ENCODE measurements at regions not wholly inside any gene's neighbourhood (a gene's known extent, or its start where the extent isn't known, plus 50 kb on each side); places are given as distances from the start of the nearest gene placed in this dataset.

DNA sequence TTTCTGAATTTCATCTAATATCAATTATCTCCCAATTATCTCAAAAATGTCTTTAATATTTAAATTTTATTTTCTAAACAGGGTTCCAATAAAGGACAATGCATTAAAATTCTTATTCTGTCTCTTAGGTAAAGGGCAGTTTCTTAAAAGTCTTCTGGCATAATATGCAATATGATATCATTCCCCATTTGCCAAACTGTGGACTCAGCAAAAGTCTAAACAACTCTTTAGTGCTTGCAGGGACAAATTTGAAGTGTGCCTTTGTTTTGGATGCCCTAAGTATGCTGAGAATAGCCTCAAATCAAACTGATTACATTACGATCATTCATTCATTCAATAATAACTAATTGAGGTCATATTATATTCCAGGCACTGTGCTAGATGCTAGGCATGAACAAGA, 281.0 kb upstream of the KIRREL3 start:
- H3K27ac ChIP-seq (ENCODE audit: low read depth in 2 of 2, low read length in 1 of 2), result no peak overlapping the region
- H3K27me3 ChIP-seq (ENCODE audit: control insufficient read depth in 1 of 2, insufficient read depth in 2 of 2, low read length in 2 of 2), result no peaks in the 10 kb centered on the region
- H3K4me1 ChIP-seq (ENCODE audit: control insufficient read depth in 2 of 2, insufficient read depth in 2 of 2, low read length in 1 of 2), result no peaks in the 10 kb centered on the region
- 91 to 95% methylated on average over 1 of the region's 1 CpG for WGBS, 2 donors
- H3K4me3 ChIP-seq (ENCODE audit: low read depth in 1 of 2, low read length in 2 of 2), result no peak overlapping the region
- no peaks in the 10 kb centered on the region for H3K9me3 ChIP-seq (ENCODE audit: control insufficient read depth in 2 of 2, insufficient read depth in 1 of 2, low read depth in 1 of 2, low read length in 1 of 2)
- no peaks in the 10 kb centered on the region for H3K36me3 ChIP-seq (ENCODE audit: control insufficient read depth in 2 of 2, insufficient read depth in 2 of 2, low read length in 1 of 2)

DNA sequence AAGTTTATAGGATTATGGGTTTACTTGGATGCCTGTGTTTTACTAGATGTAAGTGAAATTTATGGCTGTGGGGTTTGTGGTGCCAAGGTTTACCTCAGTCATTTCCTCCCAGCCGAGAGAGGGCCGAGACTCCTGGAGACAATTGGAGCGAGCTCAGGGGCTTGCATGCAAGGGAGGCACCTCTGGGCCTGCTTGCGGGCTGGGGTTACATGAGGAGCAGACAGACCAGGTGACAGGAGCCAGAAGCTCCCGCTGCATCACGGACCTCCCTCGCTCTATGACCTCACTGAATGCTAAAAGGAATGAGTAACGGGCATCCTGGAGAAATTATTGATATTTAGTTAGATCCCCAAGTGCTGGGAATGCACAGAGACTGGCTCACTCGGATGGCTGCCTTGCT, 275.2 kb upstream of the KIRREL3 start:
- H3K27me3 ChIP-seq (ENCODE audit: control insufficient read depth in 1 of 2, insufficient read depth in 2 of 2, low read length in 2 of 2), result no peaks in the 10 kb centered on the region
- WGBS, 2 donors, result 59 to 71% methylated on average over 9 of the region's 9 CpGs
- H3K36me3 ChIP-seq (ENCODE audit: control insufficient read depth in 2 of 2, insufficient read depth in 2 of 2, low read length in 1 of 2), result no peaks in the 10 kb centered on the region
- H3K9me3 ChIP-seq (ENCODE audit: control insufficient read depth in 2 of 2, insufficient read depth in 1 of 2, low read depth in 1 of 2, low read length in 1 of 2), result no peaks in the 10 kb centered on the region
- H3K4me1 ChIP-seq (ENCODE audit: control insufficient read depth in 2 of 2, insufficient read depth in 2 of 2, low read length in 1 of 2), result no peaks in the 10 kb centered on the region
- H3K4me3 ChIP-seq (ENCODE audit: low read depth in 1 of 2, low read length in 2 of 2), result no peak overlapping the region
- no peak overlapping the region for H3K27ac ChIP-seq (ENCODE audit: low read depth in 2 of 2, low read length in 1 of 2)

DNA sequence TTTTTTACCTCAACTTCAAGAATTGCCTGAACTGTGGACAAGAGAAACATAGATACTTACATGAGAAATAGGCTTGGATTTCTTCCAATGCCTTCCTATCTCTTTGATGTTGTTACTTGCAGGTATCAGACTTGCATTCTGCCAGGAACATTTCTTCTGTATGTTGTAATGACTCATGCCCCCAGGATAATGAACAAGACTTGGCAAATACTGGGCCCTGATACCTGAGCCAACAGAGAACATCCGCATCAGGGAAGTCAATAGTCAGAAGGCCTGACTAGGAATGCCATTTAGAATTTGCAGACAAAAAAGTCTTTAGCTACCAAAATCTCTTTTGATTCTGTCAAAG, 273.7 kb upstream of the KIRREL3 start:
- Histone ChIP-seq H3K27ac (ENCODE audit: low read depth in 2 of 2, low read length in 1 of 2) (no peak overlapping the region), H3K4me1 (ENCODE audit: control insufficient read depth in 2 of 2, insufficient read depth in 2 of 2, low read length in 1 of 2) (no peaks in the 10 kb centered on the region), H3K4me3 (ENCODE audit: low read depth in 1 of 2, low read length in 2 of 2) (no peak overlapping the region), H3K27me3 (ENCODE audit: control insufficient read depth in 1 of 2, insufficient read depth in 2 of 2, low read length in 2 of 2) (no peaks in the 10 kb centered on the region), H3K9me3 (ENCODE audit: control insufficient read depth in 2 of 2, insufficient read depth in 1 of 2, low read depth in 1 of 2, low read length in 1 of 2) (no peaks in the 10 kb centered on the region), H3K36me3 (ENCODE audit: control insufficient read depth in 2 of 2, insufficient read depth in 2 of 2, low read length in 1 of 2) (no peaks in the 10 kb centered on the region)
- 58 to 70% methylated on average over 1 of the region's 1 CpG for WGBS, 2 donors

DNA sequence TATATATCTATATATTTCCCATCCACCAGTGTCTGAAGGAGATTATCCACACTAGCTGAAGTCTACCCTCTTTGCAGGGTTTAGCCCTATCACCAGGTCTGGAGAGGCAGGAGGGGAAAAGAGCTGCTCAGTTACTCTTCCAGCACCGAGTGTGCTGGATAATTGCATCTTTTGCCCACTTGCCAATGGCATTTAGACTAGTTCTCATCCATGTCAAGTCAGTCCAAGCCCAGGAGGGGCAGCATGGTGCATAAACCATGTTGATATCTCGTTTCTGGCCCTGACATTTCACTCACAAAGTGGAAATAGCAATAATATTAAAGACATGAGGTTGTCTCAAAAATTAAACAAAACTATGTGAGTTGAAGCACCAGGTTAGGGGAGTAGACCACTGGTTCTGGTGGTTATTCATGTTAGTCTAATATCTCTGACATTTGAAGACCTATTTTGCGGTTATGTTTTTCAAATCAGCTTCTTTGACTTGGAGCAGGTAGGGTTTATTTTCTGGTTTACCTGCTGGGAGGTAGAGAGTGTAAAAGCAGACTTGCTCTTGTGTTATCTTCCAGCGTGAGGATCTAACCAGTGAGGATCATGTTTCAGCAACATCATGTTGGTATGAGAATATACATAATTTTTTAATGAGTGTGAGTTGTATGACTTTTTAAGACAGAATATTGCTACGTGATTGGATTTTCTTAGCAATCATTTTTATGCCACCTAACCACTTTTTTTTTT, 273.2 kb upstream of the KIRREL3 start:
- 43 to 57% methylated on average over 5 of the region's 5 CpGs for WGBS, 2 donors
- no peaks in the 10 kb centered on the region for H3K4me1 ChIP-seq (ENCODE audit: control insufficient read depth in 2 of 2, insufficient read depth in 2 of 2, low read length in 1 of 2)
- H3K36me3 ChIP-seq (ENCODE audit: control insufficient read depth in 2 of 2, insufficient read depth in 2 of 2, low read length in 1 of 2), result no peaks in the 10 kb centered on the region
- H3K27ac ChIP-seq (ENCODE audit: low read depth in 2 of 2, low read length in 1 of 2), result no peak overlapping the region
- no peak overlapping the region for H3K4me3 ChIP-seq (ENCODE audit: low read depth in 1 of 2, low read length in 2 of 2)
- no peaks in the 10 kb centered on the region for H3K9me3 ChIP-seq (ENCODE audit: control insufficient read depth in 2 of 2, insufficient read depth in 1 of 2, low read depth in 1 of 2, low read length in 1 of 2)
- H3K27me3 ChIP-seq (ENCODE audit: control insufficient read depth in 1 of 2, insufficient read depth in 2 of 2, low read length in 2 of 2), result no peaks in the 10 kb centered on the region

DNA sequence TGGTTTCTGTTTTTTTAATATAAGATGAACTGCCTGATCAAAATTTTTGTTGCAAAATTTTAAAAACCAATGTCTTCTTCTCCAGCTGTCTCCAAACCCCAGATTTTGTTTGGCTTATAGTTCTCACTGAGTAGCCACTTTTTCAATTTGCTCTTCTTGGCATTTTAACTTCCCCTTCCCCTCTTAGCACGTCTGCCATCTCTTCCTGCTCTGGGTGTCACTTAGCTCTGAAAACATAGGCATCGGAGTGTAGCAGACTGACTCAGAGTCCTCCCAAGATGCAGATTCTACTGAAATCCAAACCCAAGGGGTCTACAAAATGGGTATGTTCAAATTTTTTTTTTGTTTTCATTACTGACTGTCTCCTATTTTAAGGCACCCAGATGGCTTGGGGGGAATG, 270.3 kb upstream of the KIRREL3 start:
- Histone ChIP-seq H3K4me3 (ENCODE audit: low read depth in 1 of 2, low read length in 2 of 2) (no peak overlapping the region), H3K36me3 (ENCODE audit: control insufficient read depth in 2 of 2, insufficient read depth in 2 of 2, low read length in 1 of 2) (no peaks in the 10 kb centered on the region), H3K4me1 (ENCODE audit: control insufficient read depth in 2 of 2, insufficient read depth in 2 of 2, low read length in 1 of 2) (no peaks in the 10 kb centered on the region), H3K9me3 (ENCODE audit: control insufficient read depth in 2 of 2, insufficient read depth in 1 of 2, low read depth in 1 of 2, low read length in 1 of 2) (peaks cover 0 to 2% of the 10 kb centered on the region in 2 donors), H3K27ac (ENCODE audit: low read depth in 2 of 2, low read length in 1 of 2) (no peak overlapping the region), H3K27me3 (ENCODE audit: control insufficient read depth in 1 of 2, insufficient read depth in 2 of 2, low read length in 2 of 2) (no peaks in the 10 kb centered on the region)
- 58 to 63% methylated on average over 2 of the region's 2 CpGs for WGBS, 2 donors

DNA sequence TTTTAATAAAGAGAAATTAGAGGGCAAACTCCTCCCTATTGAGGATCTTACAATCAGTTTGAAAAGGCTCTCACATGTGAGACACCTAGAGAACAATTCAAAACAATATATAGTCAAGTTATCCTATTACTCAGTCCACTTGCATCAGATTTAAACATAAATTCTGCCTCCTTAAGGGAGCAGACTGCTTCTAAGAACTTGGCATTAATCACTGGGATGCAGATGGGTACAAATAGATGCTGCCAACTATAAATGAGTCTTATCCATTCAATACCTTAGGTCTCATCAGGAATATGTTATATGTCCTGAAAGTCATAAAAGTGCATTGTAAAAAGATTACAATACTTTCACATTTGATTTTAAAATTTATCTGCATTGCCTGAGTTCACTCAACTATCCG, 269.3 kb upstream of the KIRREL3 start:
- WGBS, 2 donors, result 94 to 96% methylated on average over 1 of the region's 1 CpG

DNA sequence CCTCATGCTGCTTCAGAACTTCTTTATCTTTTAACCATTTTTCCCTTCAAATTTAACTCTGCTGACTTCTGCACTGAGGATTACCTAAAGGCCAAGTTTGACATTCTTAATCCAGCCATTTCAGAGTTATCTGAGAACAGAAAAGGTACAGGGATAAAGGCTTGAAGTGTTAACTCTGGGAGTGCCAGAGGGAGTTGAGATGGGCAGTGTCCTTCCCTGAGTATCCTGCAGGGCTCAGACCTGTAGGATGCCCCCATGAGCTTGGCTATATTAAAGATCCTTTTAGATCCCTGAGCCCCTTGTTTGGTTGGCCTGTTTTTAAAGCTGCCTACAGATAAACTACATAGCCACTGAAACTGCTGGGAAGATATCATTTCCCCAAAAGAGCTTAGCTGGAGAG, 268.4 kb upstream of the KIRREL3 start:
- no peaks in the 10 kb centered on the region for H3K36me3 ChIP-seq (ENCODE audit: control insufficient read depth in 2 of 2, insufficient read depth in 2 of 2, low read length in 1 of 2)
- H3K27me3 ChIP-seq (ENCODE audit: control insufficient read depth in 1 of 2, insufficient read depth in 2 of 2, low read length in 2 of 2), result no peaks in the 10 kb centered on the region
- no peak overlapping the region for H3K27ac ChIP-seq (ENCODE audit: low read depth in 2 of 2, low read length in 1 of 2)
- H3K9me3 ChIP-seq (ENCODE audit: control insufficient read depth in 2 of 2, insufficient read depth in 1 of 2, low read depth in 1 of 2, low read length in 1 of 2), result peaks cover 0 to 2% of the 10 kb centered on the region in 2 donors
- H3K4me3 ChIP-seq (ENCODE audit: low read depth in 1 of 2, low read length in 2 of 2), result no peak overlapping the region
- H3K4me1 ChIP-seq (ENCODE audit: control insufficient read depth in 2 of 2, insufficient read depth in 2 of 2, low read length in 1 of 2), result no peaks in the 10 kb centered on the region

More for the DNA sequence above, 269.3 kb upstream of the KIRREL3 start:
- Histone ChIP-seq H3K4me1 (ENCODE audit: control insufficient read depth in 2 of 2, insufficient read depth in 2 of 2, low read length in 1 of 2) (no peaks in the 10 kb centered on the region), H3K27ac (ENCODE audit: low read depth in 2 of 2, low read length in 1 of 2) (no peak overlapping the region), H3K27me3 (ENCODE audit: control insufficient read depth in 1 of 2, insufficient read depth in 2 of 2, low read length in 2 of 2) (no peaks in the 10 kb centered on the region), H3K36me3 (ENCODE audit: control insufficient read depth in 2 of 2, insufficient read depth in 2 of 2, low read length in 1 of 2) (no peaks in the 10 kb centered on the region), H3K9me3 (ENCODE audit: control insufficient read depth in 2 of 2, insufficient read depth in 1 of 2, low read depth in 1 of 2, low read length in 1 of 2) (peaks cover 0 to 2% of the 10 kb centered on the region in 2 donors), H3K4me3 (ENCODE audit: low read depth in 1 of 2, low read length in 2 of 2) (no peak overlapping the region)

DNA sequence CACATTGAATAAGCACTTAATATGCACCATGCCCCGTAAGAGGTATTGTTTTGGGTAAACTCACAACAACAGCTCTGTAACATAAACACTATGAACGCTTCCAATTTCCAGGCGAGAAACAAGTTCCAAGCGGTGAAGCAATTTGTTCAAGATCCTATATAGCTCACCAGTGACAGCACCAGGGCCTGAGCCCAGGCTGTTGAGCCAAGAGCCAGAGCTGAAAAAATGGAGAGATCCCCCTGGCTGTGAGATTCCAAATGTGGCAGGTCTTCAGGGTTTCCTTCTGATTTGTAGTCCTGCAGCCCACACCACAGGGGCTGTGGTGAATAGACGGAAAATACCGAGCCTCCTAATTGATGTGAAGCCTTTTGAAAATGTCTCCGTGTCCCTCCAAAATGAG, 268.0 kb upstream of the KIRREL3 start:
- H3K9me3 ChIP-seq (ENCODE audit: control insufficient read depth in 2 of 2, insufficient read depth in 1 of 2, low read depth in 1 of 2, low read length in 1 of 2), result peaks cover 0 to 2% of the 10 kb centered on the region in 2 donors
- H3K27me3 ChIP-seq (ENCODE audit: control insufficient read depth in 1 of 2, insufficient read depth in 2 of 2, low read length in 2 of 2), result no peaks in the 10 kb centered on the region
- no peak overlapping the region for H3K27ac ChIP-seq (ENCODE audit: low read depth in 2 of 2, low read length in 1 of 2)
- H3K4me1 ChIP-seq (ENCODE audit: control insufficient read depth in 2 of 2, insufficient read depth in 2 of 2, low read length in 1 of 2), result no peaks in the 10 kb centered on the region
- H3K4me3 ChIP-seq (ENCODE audit: low read depth in 1 of 2, low read length in 2 of 2), result no peak overlapping the region
- H3K36me3 ChIP-seq (ENCODE audit: control insufficient read depth in 2 of 2, insufficient read depth in 2 of 2, low read length in 1 of 2), result no peaks in the 10 kb centered on the region
- WGBS, 2 donors, result 76 to 81% methylated on average over 7 of the region's 7 CpGs

DNA sequence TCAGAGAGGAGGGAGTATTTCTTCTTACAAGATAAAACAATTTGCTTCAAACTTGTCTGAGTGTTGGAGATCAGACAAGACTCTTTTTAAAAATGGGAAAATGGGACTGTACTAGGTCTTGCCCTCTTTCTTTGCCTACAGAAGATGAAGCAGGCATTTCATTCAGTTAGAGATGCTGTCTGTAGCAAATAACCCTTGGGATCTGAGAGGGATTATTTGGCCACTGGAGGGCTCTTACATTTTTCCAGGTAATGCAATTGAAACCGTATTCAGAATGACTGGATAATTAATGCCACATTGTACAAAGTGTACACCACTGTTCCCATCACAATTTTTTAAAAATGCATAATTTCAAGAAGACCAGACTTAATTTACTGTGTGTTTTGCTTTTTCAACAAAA, 258.5 kb upstream of the KIRREL3 start:
- WGBS, 2 donors, result 38 to 61% methylated on average over 1 of the region's 1 CpG
- Histone ChIP-seq H3K4me1 (ENCODE audit: control insufficient read depth in 2 of 2, insufficient read depth in 2 of 2, low read length in 1 of 2) (no peaks in the 10 kb centered on the region), H3K27me3 (ENCODE audit: control insufficient read depth in 1 of 2, insufficient read depth in 2 of 2, low read length in 2 of 2) (no peaks in the 10 kb centered on the region), H3K9me3 (ENCODE audit: control insufficient read depth in 2 of 2, insufficient read depth in 1 of 2, low read depth in 1 of 2, low read length in 1 of 2) (no peaks in the 10 kb centered on the region), H3K36me3 (ENCODE audit: control insufficient read depth in 2 of 2, insufficient read depth in 2 of 2, low read length in 1 of 2) (no peaks in the 10 kb centered on the region), H3K4me3 (ENCODE audit: low read depth in 1 of 2, low read length in 2 of 2) (no peak overlapping the region), H3K27ac (ENCODE audit: low read depth in 2 of 2, low read length in 1 of 2) (no peak overlapping the region)

DNA sequence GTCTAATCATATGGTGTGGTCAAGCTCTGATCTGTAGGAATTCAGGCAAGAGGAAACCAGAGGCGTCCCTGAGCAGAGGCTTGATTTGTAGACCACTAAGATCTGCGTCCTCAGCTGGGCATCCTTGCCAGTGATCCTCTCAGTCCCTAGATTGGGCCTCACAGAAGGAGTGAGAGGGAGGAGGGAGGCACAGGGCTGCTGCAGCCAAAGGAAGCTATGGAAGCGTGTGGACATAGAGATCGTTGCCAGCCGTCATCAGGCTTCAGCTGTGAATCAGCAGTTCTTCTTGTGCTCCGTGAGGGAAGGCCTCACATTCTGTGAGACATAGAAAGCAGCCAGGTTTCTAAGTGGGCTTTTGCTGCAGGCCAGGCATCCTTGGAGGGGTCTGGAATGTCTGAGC, 254.6 kb upstream of the KIRREL3 start:
- Histone ChIP-seq H3K4me3 (ENCODE audit: low read depth in 1 of 2, low read length in 2 of 2) (no peak overlapping the region), H3K36me3 (ENCODE audit: control insufficient read depth in 2 of 2, insufficient read depth in 2 of 2, low read length in 1 of 2) (no peaks in the 10 kb centered on the region), H3K9me3 (ENCODE audit: control insufficient read depth in 2 of 2, insufficient read depth in 1 of 2, low read depth in 1 of 2, low read length in 1 of 2) (no peaks in the 10 kb centered on the region), H3K27me3 (ENCODE audit: control insufficient read depth in 1 of 2, insufficient read depth in 2 of 2, low read length in 2 of 2) (no peaks in the 10 kb centered on the region), H3K4me1 (ENCODE audit: control insufficient read depth in 2 of 2, insufficient read depth in 2 of 2, low read length in 1 of 2) (no peaks in the 10 kb centered on the region), H3K27ac (ENCODE audit: low read depth in 2 of 2, low read length in 1 of 2) (no peak overlapping the region)
- 57 to 65% methylated on average over 6 of the region's 6 CpGs for WGBS, 2 donors

Data from esophagus (tissue), 2 donors.